Neural cell (in vitro differentiated cells): ENCODE measurements at regions not wholly inside any gene's neighbourhood (a gene's known extent, or its start where the extent isn't known, plus 50 kb on each side); places are given as distances from the start of the nearest gene placed in this dataset.

Source experiments
- H2AFZ ChIP-seq: fragments of 200-600, 300-800 bp; sonication (generic), shearing (Covaris generic); 2 replicates; pipeline ENCODE4 v1.6.0; 2014; ENCODE audit warnings: low read depth, mild to moderate bottlenecking, antibody characterized with exemption, low read length, moderate library complexity
- H3F3A ChIP-seq: fragments of 200-600 bp; shearing (Covaris generic); 2 replicates; pipeline ENCODE4 v1.6.1; 2016; ENCODE audit warnings: mild to moderate bottlenecking, moderate library complexity, mixed read lengths, antibody characterized with exemption, low read length; ENCODE audit not compliant: insufficient read depth, poor library complexity, severe bottlenecking
- H3K27ac ChIP-seq: fragments of 200-600, 300-800 bp; sonication (generic), shearing (Covaris generic); 2 replicates; pipeline ENCODE4 v1.5.1; 2014; ENCODE audit warnings: mild to moderate bottlenecking, low read length, moderate library complexity
- H3K27me3 ChIP-seq: fragments of 300-800, 200-600 bp; sonication (generic), shearing (Covaris generic); 2 replicates; pipeline ENCODE4 v1.6.0; 2014; ENCODE audit warnings: mild to moderate bottlenecking, low read depth, low read length, moderate library complexity; ENCODE audit not compliant: insufficient read depth
- H3K36me3 ChIP-seq: fragments of 300-800, 200-600 bp; sonication (generic), shearing (Covaris generic); 2 replicates; pipeline ENCODE4 v1.5.1; 2014; ENCODE audit warnings: mild to moderate bottlenecking, antibody characterized with exemption, low read length, moderate library complexity; ENCODE audit not compliant: insufficient read depth
- H3K4me2 ChIP-seq: fragments of 300-800, 200-600 bp; sonication (generic), shearing (Covaris generic); 2 replicates; pipeline ENCODE4 v1.6.0; 2014; ENCODE audit warnings: mild to moderate bottlenecking, low read length
- H3K4me3 ChIP-seq: fragments of 300-800, 200-600 bp; sonication (generic), shearing (Covaris generic); 2 replicates; pipeline ENCODE4 v1.5.1; 2014; ENCODE audit warnings: mild to moderate bottlenecking, low read length, moderate library complexity
- H3K79me2 ChIP-seq: fragments of 200-600 bp; shearing (Covaris generic); replicated peaks from 2 replicates; pipeline ENCODE4 v1.6.0; 2014; ENCODE audit warnings: mild to moderate bottlenecking, low read length, moderate library complexity; ENCODE audit not compliant: insufficient read depth
- H3K9ac ChIP-seq: fragments of 300-800, 200-600 bp; sonication (generic), shearing (Covaris generic); 2 replicates; pipeline ENCODE4 v1.6.1; 2016; ENCODE audit warnings: mild to moderate bottlenecking, low read length, mixed read lengths
- H3K9me2 ChIP-seq: fragments of 200-600 bp; shearing (Covaris generic); 2 replicates; pipeline ENCODE4 v1.6.1; 2016; ENCODE audit warnings: mild to moderate bottlenecking, low read length, mixed read lengths; ENCODE audit not compliant: insufficient read depth
- H3K9me3 ChIP-seq: fragments of 200-600, 300-800 bp; sonication (generic), shearing (Covaris generic); 2 replicates; pipeline ENCODE4 v1.6.1; 2016; ENCODE audit warnings: mild to moderate bottlenecking, mixed run types, low read length, moderate library complexity, mixed read lengths
- H4K20me1 ChIP-seq: fragments of 200-600 bp; shearing (Covaris generic); 2 replicates; pipeline ENCODE4 v1.6.1; 2016; ENCODE audit warnings: mild to moderate bottlenecking, mixed run types; ENCODE audit not compliant: insufficient read depth
- CTCF ChIP-seq: fragments of 450-650 bp; IDR thresholded peaks from 2 replicates; pipeline ENCODE4 v1.5.1; 2014; ENCODE audit warnings: antibody characterized with exemption, mild to moderate bottlenecking, moderate library complexity; ENCODE audit not compliant: poor library complexity, severe bottlenecking
- EP300 ChIP-seq: fragments of 450-650 bp; conservative IDR thresholded peaks from 2 replicates; pipeline ENCODE4 v1.6.1; 2014; ENCODE audit warnings: antibody characterized with exemption, mild to moderate bottlenecking, moderate library complexity; ENCODE audit not compliant: poor library complexity, severe bottlenecking
- EZH2 ChIP-seq: fragments of 200-600, 300-800 bp; shearing (Covaris generic), sonication (generic); IDR thresholded peaks from 2 replicates; pipeline ENCODE4 v1.6.1; 2014; ENCODE audit warnings: antibody characterized with exemption, low read length, borderline replicate concordance, mild to moderate bottlenecking; ENCODE audit not compliant: insufficient read depth, poor library complexity, severe bottlenecking
- MXI1 ChIP-seq: fragments of 450-650 bp; conservative IDR thresholded peaks from 2 replicates; pipeline ENCODE4 v1.6.1; 2014; ENCODE audit warnings: antibody characterized with exemption, mild to moderate bottlenecking; ENCODE audit not compliant: poor library complexity, severe bottlenecking
- POLR2AphosphoS5 ChIP-seq: IDR thresholded peaks from 2 replicates; pipeline ENCODE4 v1.6.1; 2012
- RAD21 ChIP-seq: fragments of 450-650 bp; conservative IDR thresholded peaks from 2 replicates; pipeline ENCODE4 v1.6.1; 2014; ENCODE audit warnings: antibody characterized with exemption, mild to moderate bottlenecking, moderate library complexity
- REST ChIP-seq: IDR thresholded peaks from 2 replicates; pipeline ENCODE4 v1.6.1; 2012; ENCODE audit warnings: borderline replicate concordance
- SMC3 ChIP-seq: fragments of 450-650 bp; conservative IDR thresholded peaks from 2 replicates; pipeline ENCODE4 v1.6.1; 2014; ENCODE audit warnings: antibody characterized with exemption, mild to moderate bottlenecking, moderate library complexity; ENCODE audit not compliant: poor library complexity
- TAF1 ChIP-seq: IDR thresholded peaks from 2 replicates; pipeline ENCODE4 v1.6.1; 2012; ENCODE audit warnings: low read depth

GRCh38 chr1:56105397-56105796 is 474.0 kb downstream of the PLPP3 start:
- Histone ChIP-seq H3K36me3 (no peaks in the 10 kb centered on the region), H3K79me2 (no peaks in the 10 kb centered on the region), H3K27me3 (no peaks in the 10 kb centered on the region), H3K9me3 (no peaks in the 10 kb centered on the region), H3K27ac (no peak overlapping the region), H3K4me3 (no peak overlapping the region), H3K4me2 (no peak overlapping the region), H4K20me1 (no peaks in the 10 kb centered on the region), H3K9ac (no peak overlapping the region), H3K9me2 (no peaks in the 10 kb centered on the region), H3F3A (no peaks in the 10 kb centered on the region), H2AFZ (no peak overlapping the region)
- no peak for TF ChIP-seq MXI1
- no peak for TF ChIP-seq RAD21
- no peak for TF ChIP-seq TAF1
- no peak for TF ChIP-seq SMC3
- TF ChIP-seq EP300: no peak
- TF ChIP-seq POLR2AphosphoS5: no peak
- no peak for TF ChIP-seq REST
- no peak for TF ChIP-seq CTCF
- no peak for TF ChIP-seq EZH2

- H3K9ac ChIP-seq: no peak overlapping the region
- H3K27me3 ChIP-seq: no peaks in the 10 kb centered on the region
- no peaks in the 10 kb centered on the region for H3F3A ChIP-seq
- no peaks in the 10 kb centered on the region for H3K79me2 ChIP-seq
- H3K4me2 ChIP-seq: no peak overlapping the region
- H3K4me3 ChIP-seq: no peak overlapping the region
- H3K9me3 ChIP-seq: no peaks in the 10 kb centered on the region
- H4K20me1 ChIP-seq: no peaks in the 10 kb centered on the region
- H2AFZ ChIP-seq: no peak overlapping the region
- H3K9me2 ChIP-seq: no peaks in the 10 kb centered on the region
- no peaks in the 10 kb centered on the region for H3K36me3 ChIP-seq
- no peak for TF ChIP-seq SMC3
- TF ChIP-seq REST: no peak
- TF ChIP-seq CTCF: no peak
- no peak for TF ChIP-seq EP300
- H3K27ac ChIP-seq: no peak overlapping the region
These were observed 479.5 kb downstream of the PLPP3 start for GRCh38 chr1:56099766-56100265.
